Kidney glomerular epithelial cell (primary cell): ENCODE measurements at regions not wholly inside any gene's neighbourhood (a gene's known extent, or its start where the extent isn't known, plus 50 kb on each side); places are given as distances from the start of the nearest gene placed in this dataset.
"Not testable (repeated sequence)": the region's sequence is repeated elsewhere in the genome, so short reads cannot be mapped to it uniquely, and the experiment has no call there.

Experiments used
- DNase-seq: peaks from one replicate; lab custom pipeline; 2025; lab: John Stamatoyannopoulos, UW

DNA sequence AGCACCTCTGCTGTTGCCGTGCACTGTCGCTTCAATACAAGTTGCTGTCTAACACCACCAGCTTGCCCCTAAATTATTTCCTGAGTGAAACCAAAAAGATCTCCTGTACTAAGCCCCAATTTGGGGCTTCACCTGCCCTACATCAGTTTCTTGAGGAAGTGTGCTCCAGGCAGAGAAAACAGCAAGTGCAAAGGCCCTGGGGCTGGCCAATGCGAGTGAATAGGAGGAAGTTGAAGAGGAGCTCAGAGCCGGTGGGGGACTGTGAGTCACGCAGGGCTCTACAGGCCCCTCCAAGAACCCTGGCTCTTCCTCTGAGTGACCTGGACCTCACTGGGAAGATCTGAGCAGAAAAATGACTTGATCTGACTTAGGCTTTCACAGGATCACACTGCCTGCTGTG is 117.2 kb downstream of the IPO8 start:
- no peak for DNase-seq

DNA sequence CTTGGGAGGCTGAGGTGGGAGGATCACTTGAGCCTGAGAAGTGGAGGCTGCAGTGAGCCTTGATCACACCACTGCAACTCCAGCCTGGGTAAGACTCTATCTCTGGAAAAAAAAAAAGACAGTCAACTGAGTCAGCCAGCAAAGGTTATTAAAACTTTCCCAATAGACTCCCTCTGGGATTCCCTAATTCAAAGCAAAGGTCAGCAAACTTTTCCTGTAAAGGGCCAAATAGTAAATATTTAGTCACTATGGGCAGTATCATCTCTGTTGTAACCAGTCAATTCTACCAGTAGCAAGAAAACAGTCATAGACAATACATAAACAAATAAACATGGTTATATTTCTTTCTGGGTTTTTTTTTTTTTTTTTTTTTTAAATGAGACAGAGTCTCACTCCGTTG is 122.5 kb downstream of the IPO8 start:
- DNase-seq: no peak

DNA sequence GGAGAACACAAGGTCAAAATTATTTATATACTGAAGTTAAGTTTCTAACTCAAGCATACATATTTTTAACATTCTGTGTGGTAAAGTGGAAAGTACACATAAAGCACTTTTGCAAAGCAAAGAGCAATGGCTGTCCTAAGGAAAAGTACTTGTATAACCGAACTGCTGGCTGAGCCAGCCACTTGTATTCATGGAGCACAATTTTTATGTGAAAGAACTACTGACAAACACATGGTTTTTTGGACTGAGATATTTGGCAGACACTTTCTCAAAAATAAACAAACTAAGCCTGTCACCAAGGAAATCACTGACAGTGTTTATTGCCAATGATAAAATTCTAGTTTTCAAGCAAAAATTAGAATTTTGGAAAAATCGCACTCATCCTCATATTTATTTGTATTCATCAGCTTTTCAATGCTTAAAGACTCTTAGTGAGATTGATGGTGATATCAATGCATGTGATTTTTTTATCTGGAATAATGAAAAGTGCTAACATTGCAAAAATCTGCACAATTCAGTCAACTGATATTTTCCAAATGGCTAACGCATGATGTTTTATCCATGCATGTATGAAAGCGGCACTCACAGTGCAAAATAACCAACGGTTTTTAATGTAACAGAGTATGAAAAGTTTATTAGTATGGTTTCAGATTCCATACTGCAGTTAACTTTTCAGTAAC is 125.3 kb downstream of the IPO8 start:
- DNase-seq: no peak

DNA sequence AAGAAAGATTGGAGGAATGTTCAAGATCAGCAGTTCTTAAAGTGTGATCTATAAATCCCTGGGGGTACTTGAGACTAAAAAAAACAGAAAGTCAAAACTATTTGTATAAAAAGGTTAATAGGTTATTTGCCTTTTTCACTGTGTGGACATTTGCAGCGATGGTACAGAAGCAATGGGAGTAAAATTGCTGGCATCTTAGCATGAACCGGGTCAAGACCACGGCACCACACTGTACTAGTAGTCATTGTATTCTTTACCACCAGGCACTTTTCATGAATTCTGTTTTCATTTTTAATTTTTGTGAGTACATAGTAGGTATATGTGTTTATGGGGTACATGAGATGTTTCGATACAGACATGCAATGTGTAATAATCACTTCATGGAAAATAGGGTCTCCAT is 126.2 kb downstream of the IPO8 start:
- no peak for DNase-seq

DNA sequence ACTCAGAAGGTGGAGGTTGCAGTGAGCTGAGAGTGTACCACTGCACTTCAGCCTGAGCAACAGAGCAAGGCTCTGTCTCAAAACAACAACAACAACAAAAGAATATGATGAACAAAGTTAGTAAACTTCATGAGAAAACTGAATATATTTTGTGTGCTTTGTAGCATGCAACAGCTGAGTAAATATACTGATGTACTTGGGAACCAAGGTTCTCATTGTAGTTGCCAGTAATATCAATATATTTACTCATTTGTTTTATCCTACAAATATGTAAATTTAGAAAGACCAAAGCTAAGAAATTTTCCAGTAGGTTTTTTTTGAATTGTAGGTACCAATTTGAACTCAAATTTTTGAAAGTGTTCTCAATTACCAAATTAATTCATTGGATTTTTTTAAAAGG is 127.2 kb downstream of the IPO8 start:
- no peak for DNase-seq

DNA sequence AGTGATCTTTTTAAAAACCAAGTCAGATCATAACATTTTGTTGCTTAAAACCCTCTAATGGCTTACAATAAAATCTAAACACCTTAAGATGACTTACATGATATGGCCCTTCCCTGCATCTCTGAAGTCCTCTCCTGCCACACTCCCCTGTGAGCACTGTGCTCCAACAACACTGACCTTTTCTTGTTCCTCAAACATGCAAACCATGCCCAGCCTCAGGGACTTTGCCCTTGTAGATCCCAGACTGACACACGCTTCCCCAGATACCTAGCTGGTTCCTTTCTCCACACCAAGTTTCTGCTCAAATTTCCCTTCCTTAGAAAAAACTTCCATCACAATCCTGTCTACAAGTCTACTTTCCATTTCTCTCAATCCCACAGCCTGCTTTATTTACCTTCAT is 128.6 kb downstream of the IPO8 start:
- no peak for DNase-seq

DNA sequence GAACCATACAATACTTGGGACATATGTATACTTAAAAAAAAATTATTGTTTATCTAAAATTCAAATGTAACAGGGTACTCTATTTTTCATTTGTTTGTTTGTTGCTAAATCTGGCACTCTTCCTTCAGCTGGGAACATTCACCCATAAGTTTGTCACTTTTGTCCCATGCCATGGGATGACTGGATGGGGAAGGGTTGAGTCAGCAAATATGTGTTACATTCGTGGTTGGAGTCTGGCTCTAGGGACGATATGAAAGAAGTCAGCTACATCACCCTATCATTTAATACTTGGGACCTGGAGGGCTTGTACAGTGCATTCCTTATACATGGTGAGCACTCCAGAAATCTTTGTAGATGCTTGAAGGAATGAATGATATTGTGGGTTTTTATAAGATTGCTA is 131.3 kb downstream of the IPO8 start:
- DNase-seq: no peak

DNA sequence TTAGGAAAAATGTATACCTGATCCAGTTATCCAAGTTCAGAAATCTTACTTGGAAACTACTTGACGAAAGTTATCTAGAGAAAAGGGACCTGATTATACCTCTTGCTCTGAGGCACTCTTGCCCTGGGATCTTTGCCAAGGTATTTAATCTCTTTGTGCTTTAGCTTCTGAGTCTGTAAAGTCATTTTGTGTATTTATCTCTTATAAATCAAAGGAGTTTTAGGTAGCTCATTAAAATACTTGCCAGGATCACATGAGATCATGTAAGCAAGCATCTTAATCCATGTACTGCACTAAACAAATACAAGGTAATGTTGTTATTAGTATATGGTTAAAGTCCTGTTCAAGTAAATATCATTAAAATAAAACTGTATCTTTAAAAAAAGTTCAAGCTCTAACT is 147.5 kb downstream of the IPO8 start:
- DNase-seq: no peak

DNA sequence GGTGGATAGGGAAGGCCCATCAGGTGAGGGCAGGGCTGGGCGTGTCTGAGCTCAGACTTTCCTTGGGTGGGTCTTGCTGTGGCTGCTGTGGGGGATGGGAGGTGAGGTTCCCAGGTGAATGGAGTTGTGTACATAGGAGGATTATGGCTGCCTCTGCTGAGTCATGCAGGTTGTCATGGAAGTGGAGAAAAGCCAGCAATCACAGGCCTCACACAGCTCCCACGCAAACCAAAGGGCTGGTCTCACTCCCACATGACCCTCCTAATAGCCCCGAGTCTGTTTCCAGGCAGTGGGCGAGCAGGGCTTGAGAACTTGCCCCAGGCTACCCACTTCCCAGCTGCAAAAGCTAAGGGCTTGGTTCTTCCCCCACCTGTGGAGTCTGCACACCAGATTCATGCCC is 149.5 kb downstream of the IPO8 start:
- DNase-seq: no peak

DNA sequence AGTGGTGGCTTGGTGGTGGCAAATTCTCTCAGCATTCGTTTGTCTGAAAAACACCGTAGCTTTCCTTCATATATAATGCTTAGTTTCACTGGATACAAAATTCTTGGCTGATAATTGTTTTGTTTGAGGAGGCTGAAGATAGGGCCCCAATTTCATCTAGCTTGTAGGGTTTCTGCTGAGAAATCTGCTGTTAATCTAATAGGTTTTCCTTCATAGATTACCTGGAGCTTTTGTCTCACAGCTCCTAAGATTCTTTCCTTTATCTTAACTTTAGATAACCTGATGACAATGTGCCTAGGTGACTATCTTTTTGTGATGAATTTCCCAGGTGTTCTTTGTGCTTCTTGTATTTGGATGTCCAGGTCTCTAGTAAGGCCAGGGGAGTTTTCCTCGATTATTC is 151.0 kb downstream of the IPO8 start:
- DNase-seq: not testable (repeated sequence)

DNA sequence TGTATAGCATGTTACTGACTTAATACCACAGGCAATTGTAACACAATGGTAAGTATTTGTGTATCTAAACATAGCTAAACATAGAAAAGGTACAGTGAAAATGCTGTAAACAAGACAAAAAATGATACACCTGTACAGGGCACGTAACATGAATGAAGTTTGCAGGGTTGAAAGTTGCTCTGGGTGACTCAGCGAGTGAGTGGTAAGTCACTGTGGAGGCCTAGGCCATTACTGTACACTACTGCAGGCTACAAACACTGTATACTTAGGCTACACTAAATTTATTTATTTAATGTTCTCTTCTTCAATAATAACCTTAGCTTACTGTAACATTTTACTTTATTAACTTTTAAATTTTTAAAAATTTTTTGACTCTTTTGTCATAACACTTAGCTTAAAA is 158.4 kb downstream of the IPO8 start:
- no peak for DNase-seq

DNA sequence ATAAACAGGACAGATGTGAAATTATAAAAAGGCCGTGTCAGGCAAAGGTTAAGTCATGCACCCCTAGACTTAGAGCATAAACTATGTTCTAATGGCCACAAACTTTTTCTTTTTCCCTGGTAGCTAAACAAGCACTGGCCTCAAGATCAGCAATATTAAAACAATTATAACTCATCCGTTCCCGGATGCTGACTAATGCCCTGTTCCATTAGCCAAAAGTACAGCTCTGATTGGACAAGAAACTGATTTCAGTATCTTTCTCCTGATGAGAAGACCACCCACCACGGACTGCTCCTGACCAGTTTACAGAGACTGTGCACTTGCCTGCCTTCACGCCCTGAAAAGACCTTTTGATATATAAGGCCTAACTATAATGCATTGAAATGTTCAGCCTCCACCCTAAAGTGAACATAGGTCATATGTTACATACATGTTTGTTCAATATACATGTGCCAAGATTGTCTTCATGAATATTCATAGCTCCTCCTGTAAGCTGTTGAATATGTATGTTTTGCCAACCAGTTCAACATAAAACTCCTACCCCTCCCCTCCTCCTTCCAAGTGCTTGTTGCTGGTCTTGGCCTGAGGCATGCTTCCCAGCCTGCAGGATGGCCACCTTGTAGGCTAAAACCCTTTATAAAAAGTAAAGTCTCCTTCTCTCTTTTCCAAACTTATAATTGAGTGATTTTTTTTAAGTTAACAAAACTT is 162.0 kb downstream of the IPO8 start:
- no peak for DNase-seq

DNA sequence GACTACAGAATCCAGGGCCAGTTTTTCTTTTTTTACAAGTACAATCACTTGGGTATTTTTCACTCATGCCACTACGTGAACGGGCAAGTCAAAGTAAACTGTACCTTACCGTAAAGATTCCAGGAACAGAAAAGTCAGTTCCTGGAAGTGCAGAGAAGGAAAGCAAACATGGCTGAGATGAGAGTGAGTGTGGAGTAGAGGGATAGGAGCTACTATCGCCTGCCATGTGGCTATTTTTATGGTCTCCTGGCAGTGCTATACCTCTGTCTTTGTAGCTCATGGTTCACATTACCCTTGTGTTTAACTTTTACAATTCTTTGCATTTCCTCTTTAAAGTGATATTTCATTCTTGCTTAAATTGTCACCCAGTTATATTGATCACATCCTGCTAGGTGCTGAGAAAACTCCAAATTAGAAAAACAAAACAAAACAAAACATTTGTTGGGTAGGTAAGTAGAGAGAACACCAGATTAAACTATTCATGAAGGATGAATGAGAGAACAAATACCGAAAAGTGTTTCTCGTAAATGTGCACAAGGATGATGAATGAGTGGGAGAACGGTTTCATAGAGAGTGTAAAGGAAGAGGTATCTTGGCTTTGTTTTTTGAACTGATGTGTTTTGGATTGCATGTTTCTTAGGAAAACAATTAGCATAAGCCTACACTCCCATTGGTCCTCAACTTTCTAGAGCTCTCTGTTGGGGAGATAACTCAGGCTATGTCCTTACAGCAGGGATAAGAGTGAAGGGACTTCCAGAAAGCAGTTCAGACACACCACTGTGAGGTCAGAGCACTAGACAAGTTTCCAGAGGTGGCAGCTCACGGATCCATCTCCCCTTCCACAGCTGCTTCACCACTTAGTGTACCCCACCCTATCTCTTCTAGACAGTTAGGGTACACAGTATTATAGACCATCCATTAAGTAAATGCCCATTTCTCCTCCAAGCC is 163.7 kb downstream of the IPO8 start:
- no peak for DNase-seq

DNA sequence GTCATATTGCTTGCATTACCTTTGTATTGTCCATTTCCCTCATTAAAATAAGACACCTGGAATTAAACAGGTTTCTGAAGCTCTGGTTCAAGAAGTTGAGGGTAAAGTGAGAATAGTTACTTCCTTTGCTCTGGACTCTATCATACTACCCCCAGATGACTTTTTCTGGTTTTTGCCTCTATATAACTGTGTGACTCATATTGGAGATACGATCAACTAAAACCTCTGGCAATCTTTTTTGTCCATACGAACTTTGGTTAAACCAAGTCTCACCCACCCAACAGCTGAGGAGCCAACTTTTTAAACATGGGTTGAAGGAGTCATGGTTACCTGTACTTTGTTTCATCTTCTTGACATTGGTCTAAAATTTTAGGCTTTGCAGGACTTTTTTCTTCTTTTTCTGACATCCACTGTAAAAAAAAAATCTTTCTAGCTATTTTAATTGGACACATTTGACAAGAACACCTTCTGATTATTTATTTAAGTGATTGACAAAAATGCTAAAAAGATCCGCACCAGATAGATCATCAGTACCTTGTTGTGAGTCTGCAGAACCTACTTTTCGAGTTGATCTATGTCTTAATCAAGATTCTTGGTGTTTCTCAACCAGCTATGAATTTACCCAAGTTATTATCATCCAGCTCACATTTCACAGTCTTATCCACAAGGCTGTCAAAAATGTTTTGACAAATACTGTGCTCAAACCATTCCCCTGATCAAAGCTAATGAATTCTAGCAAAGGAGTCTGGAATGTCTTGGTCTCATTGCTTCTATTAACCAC is 166.0 kb downstream of the IPO8 start:
- DNase-seq: no peak

DNA sequence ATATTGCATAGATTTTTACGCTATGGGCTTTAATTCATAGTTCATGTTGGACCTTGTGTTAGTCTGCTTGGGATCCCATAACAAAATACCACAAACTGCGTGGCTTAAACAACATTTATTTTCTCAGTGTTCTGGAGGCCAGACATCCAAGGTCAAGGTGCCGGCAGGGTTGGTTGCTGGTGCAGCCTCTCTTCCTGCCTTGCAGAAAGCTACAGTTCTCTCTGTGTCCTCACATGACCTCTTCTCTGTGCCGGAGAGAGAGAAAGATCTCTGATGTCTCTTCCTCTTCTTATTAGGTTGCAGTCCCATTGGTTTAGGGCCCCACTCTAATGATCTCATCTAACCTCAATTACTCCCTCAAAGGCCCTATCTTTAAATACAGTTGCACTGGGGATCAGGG is 170.5 kb downstream of the IPO8 start:
- DNase-seq: no peak

DNA sequence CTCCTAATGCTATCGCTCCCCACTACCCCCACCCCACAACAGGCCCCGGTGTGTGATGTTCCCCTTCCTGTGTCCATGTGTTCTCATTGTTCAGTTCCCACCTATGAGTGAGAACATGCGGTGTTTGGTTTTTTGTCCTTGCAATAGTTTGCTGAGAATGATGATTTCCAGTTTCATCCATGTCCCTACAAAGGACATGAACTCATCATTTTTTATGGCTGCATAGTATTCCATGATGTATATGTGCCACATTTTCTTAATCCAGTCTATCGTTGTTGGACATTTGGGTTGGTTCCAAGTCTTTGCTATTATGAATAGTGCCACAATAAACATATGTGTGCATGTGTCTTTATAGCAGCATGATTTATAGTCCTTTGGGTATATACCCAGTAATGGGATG is 175.4 kb downstream of the IPO8 start:
- DNase-seq: not testable (repeated sequence)

DNA sequence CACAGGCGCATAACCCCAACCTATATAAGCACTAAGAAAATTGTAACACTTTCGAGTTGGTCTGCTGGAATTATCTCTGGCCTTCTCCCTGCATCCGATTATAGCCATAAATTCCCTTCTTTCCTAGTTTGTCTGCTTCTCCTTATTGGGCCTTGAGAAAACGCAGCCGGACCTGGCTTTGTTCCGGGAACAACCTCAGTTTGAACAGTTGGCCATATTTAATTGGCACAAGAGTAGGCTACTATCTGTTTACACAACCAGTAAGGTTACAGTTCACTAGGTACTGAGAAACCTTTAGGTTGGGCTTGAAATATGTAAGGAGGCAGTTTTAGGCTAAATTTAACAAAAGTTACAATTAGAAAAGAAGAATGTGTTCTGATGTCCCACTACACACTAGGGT is 176.1 kb downstream of the IPO8 start:
- no peak for DNase-seq

DNA sequence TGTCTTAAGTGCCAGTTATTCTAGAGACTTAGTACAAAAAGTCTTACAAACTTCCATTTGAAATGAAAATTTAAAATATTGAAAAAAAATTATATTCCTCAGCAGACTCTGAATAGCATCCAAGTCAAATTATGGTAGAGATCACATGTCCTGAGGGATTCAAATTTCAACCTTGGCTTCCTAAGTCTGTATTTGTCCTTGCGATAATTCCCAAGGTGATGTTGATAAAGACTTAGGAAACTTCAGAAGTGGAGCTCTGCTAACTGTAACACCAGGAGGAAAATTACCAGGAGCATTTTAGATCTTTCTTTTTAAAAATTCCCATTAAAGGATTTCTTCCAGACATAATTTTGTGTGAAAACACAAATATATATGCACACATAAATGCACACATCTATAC is 178.3 kb downstream of the IPO8 start:
- DNase-seq: no peak

DNA sequence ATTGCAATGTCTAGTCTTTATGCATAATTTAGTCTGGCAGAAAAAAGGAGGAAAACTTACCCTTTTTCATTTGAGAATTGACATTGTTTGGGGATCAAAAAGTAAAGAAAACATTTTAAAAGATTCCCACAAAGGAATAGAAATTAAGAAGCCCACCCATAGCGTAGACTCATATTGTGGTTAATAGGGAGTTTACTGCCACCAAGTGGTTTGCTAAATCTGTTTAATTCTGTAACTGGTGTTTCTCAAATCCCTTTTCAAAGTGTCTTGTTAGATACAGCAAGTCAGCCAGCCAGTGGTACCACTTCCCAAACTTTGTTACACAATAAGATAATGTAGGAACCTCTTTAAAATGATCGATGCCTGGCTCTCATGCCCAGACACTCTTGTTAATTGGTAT is 180.3 kb downstream of the IPO8 start:
- peak; percentile 3 for DNase-seq

DNA sequence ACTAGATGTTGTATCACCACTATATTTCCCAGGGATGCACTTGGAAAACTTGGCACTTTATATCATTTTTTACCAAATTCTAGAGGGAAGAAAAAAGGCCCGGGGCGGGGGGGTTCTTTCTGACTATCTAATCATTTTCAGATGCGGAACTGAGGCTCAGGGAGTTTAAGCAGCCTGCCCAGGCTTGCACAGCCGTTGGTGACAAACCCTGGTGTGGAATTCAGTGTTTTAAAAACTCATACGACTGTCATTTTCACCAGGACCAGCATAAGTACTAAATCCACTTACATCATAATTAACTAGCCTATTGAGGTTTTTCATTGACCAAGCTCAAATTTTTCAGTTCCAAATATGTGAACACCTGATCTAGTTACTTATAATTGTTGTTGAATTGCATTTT is 181.0 kb downstream of the IPO8 start:
- no peak for DNase-seq

DNA sequence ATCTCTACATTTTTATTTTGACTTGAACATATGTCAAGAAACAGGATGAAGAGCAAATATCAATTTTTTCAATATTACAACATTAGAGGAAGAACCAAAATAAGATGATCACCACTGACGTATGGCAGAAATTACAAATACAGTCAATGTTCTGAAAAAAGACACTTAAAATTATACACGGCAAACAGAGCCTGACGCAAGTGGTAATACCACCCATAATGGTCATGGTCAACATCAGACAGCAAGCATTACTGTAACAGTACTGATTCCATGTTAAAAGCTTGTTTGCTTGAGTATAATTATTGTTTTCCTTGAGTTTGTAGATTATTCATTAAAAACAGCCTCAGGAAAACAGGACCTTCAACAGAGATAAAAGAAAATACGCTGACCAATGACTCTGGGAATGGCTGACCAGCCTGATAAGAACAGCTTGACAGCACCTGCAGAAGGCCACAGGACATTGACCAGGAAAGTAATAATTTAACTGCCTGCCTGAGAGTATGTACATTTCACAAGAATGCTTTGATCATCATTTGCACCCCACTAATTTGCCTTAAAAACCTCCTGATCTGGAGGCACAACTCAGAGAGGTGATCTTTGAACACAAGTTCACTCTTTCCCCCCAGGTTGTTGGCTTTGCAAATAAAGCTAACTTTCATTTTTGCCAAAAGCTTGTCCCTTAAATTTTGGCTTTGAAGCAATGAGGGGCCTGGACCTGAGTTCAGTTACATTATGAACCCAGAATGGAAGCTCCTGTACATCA is 187.3 kb downstream of the IPO8 start:
- DNase-seq: no peak
